ENCODE measurements at regions not wholly inside any gene's neighbourhood (a gene's known extent, or its start where the extent isn't known, plus 50 kb on each side); places are given as distances from the start of the nearest gene placed in this dataset.

DNA sequence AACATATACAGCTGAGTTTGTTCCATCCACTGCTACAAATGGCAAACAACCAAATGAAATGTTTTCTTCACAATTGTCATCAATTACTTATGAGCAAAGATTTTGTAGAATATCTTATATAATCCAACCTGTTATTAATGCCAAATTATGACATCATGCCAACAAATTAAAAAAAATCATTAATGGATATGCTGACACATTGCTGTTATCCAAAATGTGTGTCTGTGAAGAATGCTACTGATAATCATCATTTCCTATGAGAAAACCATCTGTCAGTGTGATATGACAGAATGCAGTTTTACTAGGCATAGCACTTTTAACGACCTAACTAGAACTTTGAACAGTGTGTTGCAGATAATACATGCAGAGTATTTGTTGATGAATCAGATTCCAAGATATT, 556.5 kb upstream of the KCNMB2 start:
- in situ Hi-C loops (cut with HindIII; ENCODE audit: low sequenced_read_pairs) = no loop called here

- in situ Hi-C loops (cut with HindIII; ENCODE audit: low sequenced_read_pairs) = no loop called here
Observed at GRCh38 chr3:177981576-177981975, 554.7 kb upstream of the KCNMB2 start.

GRCh38 chr3:177982034-177982433, 554.2 kb upstream of the KCNMB2 start:
- in situ Hi-C loops (cut with HindIII; ENCODE audit: low sequenced_read_pairs) = no loop called here

- in situ Hi-C loops (cut with HindIII; ENCODE audit: low sequenced_read_pairs) = no loop called here
Observed at GRCh38 chr3:177983320-177983719, 552.9 kb upstream of the KCNMB2 start.

DNA sequence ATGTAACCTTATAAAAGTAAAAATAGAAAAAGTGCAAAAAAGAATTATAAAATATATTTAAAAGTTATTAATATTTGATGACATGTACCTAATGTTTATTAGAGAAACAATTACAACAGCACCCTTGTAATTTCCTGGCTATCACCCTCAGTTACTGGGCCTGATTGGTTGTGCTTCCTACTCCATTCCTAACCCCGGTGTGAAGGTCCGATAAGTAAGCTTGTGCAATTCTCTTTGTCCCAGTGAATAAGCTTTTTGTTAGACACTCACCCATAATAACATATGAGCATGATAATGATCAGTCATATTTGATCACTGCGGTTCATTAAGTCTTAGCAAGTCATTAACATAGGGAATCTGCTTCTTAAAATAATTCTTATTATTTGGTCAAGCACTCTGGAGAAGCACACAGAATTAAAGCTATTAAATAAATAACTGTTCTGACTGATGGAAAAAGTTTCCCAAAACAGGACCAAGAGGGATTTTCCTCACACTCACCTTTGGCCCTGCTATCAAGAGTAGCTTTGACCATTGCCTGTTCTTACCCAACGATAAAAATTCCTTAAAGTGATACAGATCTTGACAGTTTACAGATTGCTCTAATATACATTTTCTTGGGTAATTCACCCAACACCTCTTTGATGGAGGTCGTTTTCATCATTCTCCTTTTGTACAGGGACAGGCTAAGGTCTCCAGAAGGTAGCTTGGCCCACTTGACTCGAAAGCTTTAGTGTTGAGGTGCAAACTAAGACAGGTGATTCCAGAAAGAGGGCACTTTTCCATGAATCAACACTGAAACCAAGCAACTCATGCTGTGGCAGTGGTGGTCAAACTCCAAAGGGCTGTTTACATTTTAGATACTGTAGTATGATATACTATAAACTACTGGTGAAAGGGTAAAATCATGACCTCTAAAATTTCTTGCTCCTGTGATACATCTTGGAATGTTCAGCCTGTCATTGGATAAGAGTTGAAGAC, 543.0 kb upstream of the KCNMB2 start:
- in situ Hi-C loops (cut with HindIII; ENCODE audit: low sequenced_read_pairs) = no loop called here

DNA sequence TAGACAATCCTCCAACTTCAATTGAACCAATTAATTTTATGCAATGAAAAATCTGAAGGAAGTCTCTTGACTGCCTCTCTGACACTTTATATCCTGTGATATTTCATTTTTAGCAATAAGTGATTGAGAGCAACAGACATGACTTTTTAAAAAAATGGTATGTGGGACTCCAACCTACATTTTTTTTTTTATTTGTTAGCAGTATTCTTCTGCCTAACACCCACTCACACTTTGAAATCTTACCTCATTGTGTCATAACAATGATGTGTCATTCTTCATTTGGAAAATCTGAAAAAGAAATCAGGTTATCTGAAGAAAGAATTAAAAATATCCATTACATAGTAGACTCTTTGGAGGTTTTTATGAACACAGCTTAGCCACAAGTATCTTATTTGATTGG, 541.3 kb upstream of the KCNMB2 start:
- in situ Hi-C loops (cut with HindIII; ENCODE audit: low sequenced_read_pairs) = no loop called here

- in situ Hi-C loops (cut with HindIII; ENCODE audit: low sequenced_read_pairs) = no loop called here
Observed at GRCh38 chr3:177995381-177996085, 540.7 kb upstream of the KCNMB2 start.

GRCh38 chr3:178001670-178002101, 534.5 kb upstream of the KCNMB2 start:
- in situ Hi-C loops (cut with HindIII; ENCODE audit: low sequenced_read_pairs) = no loop called here

DNA sequence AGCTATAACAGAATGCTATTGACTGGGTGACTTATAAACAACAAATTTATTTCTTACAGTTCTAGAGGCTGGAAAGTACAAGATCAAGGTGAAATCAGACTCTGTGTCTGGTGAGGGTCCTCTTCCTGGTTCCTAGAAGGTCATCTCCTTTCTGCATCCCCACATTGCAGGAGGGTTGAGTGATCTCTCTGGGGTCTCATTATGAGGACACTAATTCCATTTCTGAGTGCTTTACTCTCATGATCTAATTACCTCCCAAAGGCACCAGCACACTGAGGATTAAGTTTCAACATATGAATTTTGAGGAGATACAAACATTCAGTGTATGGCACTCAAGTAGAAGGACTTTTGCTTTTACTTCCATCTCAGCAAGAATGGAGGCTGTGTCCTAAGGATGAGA, 534.1 kb upstream of the KCNMB2 start:
- in situ Hi-C loops (cut with HindIII; ENCODE audit: low sequenced_read_pairs) = no loop called here

DNA sequence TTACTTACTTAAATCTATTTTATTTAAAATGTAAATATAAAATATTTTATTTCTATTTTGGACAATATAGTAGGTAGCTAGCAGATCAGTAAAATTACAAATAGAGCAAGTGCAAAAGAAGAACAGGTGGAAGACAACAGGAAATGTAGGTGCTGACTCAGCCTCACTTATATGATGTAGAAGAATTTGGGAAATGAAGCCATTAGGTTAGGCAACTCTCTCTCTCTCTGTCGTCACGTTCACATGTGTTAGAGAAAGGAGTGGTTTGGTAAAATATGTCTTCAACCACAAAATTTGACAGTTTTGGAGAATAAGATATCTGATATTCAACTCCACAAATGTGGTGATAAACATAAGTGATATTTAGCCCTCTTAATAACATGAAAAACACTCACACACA, 532.5 kb upstream of the KCNMB2 start:
- in situ Hi-C loops (cut with HindIII; ENCODE audit: low sequenced_read_pairs) = no loop called here

- in situ Hi-C loops (cut with HindIII; ENCODE audit: low sequenced_read_pairs) = no loop called here
Observed at GRCh38 chr3:178005961-178006360, 530.3 kb upstream of the KCNMB2 start.

- in situ Hi-C loops (cut with HindIII; ENCODE audit: low sequenced_read_pairs) = no loop called here
Observed at GRCh38 chr3:178010306-178010705, 525.9 kb upstream of the KCNMB2 start.

- in situ Hi-C loops (cut with HindIII; ENCODE audit: low sequenced_read_pairs) = no loop called here
Observed at GRCh38 chr3:178019645-178020044, 516.6 kb upstream of the KCNMB2 start.

DNA sequence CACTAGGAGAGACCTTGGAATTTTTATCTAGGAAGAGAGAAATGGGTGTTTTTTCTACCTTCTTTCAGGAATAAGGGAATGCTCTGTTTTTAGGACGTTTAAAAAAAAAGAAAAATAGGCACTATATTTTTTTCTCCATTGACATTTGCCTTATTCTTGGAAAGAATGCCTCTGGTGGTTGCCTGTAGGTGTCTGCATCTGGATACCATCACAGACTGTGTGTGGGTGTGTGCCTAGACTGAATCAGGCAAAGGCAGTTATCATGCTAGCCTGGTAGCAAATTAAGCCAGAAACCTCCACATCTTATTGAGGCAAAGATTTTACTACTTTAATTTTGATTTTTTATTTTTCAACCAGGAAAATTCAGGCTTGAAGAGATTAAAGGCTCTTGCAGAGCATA, 513.6 kb upstream of the KCNMB2 start:
- in situ Hi-C loops (cut with HindIII; ENCODE audit: low sequenced_read_pairs) = no loop called here

GRCh38 chr3:178028933-178029332, 507.3 kb upstream of the KCNMB2 start:
- in situ Hi-C loops (cut with HindIII; ENCODE audit: low sequenced_read_pairs) = loop anchor here (5.0 kb wide), 1 partner anchor 48 kb away; no protein-coding TSS in a partner anchor

DNA sequence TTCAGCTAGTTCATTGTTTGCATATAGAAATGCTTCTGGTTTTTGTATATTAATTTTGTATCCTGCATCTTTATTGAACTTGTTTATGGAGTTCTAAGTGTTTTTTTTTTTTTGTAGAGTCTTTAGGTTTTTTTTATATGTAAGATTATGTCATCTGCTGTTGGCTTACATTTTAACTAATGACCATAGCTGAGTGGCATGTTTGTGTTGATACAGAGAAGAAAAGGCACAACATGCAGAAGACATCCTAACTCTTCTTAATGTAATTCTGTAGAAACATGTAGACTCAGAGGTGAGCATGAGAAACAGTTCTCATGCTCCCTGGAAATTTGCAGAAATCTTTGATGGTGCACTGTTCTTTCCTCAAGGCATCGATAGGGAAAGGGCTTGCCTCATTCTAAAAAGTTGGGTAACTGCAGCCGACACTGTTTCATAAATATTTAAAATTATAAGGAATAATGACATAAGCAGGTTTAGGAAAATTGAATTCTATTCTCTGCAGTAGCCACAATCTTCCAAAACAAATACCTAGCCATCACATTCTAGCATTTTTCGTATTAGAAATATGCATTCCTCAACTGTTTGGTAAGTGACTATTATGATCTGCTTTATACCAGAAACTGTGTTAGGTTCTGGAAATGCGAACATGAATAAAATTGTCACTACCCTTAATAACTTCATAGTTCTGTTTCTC, 499.6 kb upstream of the KCNMB2 start:
- in situ Hi-C loops (cut with HindIII; ENCODE audit: low sequenced_read_pairs) = no loop called here

DNA sequence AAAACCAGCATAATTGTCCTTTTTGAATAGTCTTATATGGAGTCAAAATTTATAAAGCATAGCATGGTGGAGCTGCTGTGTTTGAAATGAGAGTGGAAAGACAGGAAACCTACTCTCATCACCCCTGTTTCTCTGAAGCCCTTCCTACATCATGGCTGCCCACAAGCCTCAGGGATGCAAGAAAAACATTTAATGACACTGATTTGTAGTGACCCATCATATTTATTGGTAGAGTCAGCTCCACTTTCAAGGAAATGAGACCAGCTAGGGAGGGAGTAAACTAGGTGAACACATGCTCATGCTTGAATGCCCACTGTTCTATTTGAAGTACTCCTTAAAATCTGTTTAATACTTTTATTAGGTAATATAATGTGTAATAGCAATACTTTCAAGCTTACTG, 494.3 kb upstream of the KCNMB2 start:
- in situ Hi-C loops (cut with HindIII; ENCODE audit: low sequenced_read_pairs) = no loop called here

- in situ Hi-C loops (cut with HindIII; ENCODE audit: low sequenced_read_pairs) = no loop called here
Observed at GRCh38 chr3:178042376-178042775, 493.9 kb upstream of the KCNMB2 start.

GRCh38 chr3:178043084-178043483, 493.2 kb upstream of the KCNMB2 start:
- in situ Hi-C loops (cut with HindIII; ENCODE audit: low sequenced_read_pairs) = no loop called here

DNA sequence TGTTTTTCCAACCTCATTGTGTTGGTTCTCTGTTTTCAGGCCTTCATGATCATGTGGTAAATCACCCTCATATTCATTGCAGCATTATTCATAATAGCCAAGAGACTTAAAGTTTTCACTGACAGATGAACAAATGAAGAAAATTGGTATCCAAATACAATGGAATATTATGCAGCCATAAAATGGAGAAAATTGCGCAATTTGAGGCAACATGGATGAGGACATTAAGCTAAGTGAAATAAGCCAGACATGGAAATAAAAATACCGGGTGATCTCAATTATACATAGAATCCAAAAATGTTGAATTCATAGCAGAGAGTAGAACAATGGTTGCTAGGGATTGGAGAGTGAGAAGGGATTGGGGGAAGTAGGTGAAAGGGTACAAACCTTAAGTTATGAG, 491.9 kb upstream of the KCNMB2 start:
- in situ Hi-C loops (cut with HindIII; ENCODE audit: low sequenced_read_pairs) = no loop called here

DNA sequence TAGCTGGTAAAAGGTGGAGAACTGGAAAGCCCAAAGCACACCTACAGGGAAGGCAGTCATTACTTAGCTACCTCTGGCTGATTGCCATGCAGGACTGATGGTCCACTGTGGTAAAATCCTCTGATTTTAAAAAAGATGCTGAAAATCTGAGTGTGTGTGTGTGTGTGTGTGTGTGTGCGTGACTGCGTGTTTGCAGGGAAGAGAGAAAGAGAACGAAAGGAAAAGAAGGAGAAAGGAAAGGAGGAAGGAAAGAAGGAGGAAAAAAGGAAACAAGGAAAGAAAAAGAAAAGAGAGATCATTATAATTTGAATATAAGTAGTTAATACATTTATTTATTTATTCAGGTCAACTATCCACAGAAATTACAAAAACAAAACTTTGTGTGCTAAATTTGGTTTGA, 488.7 kb upstream of the KCNMB2 start:
- in situ Hi-C loops (cut with HindIII; ENCODE audit: low sequenced_read_pairs) = no loop called here
